ENCODE measurements at regions not wholly inside any gene's neighbourhood (a gene's known extent, or its start where the extent isn't known, plus 50 kb on each side); places are given as distances from the start of the nearest gene placed in this dataset.

DNA sequence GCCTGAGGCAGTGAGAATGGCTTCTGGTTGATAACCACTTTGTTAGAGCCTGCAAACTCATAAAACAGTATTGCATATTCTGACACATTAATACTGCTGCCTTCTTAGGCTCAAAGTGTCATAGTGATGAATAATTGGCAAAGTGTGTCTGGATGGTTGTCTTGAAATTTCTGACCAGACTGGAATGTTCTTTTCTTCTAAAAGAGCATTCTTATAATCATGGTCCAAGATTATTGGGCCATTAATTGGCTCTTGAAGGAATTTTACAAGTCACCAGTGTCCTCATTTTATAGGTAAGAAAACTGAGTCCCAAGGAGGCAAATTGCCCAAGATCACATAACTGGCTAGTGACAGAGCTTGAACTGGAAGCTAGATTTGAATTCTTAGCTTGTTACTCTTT lies 111.7 kb downstream of the PCSK1 start:
- TF ChIP-seq GABPA (IDR thresholded peaks at IDR 0.05; ENCODE audit: low read depth) (no peak), POLR2AphosphoS5 (IDR thresholded peaks at IDR 0.05; ENCODE audit: low read depth) (no peak)
- TF ChIP-seq, protein P1, sequence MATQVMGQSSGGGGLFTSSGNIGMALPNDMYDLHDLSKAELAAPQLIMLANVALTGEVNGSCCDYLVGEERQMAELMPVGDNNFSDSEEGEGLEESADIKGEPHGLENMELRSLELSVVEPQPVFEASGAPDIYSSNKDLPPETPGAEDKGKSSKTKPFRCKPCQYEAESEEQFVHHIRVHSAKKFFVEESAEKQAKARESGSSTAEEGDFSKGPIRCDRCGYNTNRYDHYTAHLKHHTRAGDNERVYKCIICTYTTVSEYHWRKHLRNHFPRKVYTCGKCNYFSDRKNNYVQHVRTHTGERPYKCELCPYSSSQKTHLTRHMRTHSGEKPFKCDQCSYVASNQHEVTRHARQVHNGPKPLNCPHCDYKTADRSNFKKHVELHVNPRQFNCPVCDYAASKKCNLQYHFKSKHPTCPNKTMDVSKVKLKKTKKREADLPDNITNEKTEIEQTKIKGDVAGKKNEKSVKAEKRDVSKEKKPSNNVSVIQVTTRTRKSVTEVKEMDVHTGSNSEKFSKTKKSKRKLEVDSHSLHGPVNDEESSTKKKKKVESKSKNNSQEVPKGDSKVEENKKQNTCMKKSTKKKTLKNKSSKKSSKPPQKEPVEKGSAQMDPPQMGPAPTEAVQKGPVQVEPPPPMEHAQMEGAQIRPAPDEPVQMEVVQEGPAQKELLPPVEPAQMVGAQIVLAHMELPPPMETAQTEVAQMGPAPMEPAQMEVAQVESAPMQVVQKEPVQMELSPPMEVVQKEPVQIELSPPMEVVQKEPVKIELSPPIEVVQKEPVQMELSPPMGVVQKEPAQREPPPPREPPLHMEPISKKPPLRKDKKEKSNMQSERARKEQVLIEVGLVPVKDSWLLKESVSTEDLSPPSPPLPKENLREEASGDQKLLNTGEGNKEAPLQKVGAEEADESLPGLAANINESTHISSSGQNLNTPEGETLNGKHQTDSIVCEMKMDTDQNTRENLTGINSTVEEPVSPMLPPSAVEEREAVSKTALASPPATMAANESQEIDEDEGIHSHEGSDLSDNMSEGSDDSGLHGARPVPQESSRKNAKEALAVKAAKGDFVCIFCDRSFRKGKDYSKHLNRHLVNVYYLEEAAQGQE (IDR thresholded peaks at IDR 0.05; ENCODE audit: insufficient replicate concordance, low read depth), result no peak
- TF ChIP-seq, protein P2, sequence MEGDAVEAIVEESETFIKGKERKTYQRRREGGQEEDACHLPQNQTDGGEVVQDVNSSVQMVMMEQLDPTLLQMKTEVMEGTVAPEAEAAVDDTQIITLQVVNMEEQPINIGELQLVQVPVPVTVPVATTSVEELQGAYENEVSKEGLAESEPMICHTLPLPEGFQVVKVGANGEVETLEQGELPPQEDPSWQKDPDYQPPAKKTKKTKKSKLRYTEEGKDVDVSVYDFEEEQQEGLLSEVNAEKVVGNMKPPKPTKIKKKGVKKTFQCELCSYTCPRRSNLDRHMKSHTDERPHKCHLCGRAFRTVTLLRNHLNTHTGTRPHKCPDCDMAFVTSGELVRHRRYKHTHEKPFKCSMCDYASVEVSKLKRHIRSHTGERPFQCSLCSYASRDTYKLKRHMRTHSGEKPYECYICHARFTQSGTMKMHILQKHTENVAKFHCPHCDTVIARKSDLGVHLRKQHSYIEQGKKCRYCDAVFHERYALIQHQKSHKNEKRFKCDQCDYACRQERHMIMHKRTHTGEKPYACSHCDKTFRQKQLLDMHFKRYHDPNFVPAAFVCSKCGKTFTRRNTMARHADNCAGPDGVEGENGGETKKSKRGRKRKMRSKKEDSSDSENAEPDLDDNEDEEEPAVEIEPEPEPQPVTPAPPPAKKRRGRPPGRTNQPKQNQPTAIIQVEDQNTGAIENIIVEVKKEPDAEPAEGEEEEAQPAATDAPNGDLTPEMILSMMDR (IDR thresholded peaks at IDR 0.05; ENCODE audit: insufficient read depth, low read length), result no peak
